Astrocyte (in vitro differentiated cells and primary cell): ENCODE measurements at regions not wholly inside any gene's neighbourhood (a gene's known extent, or its start where the extent isn't known, plus 50 kb on each side); places are given as distances from the start of the nearest gene placed in this dataset.

Source experiments
- DNase-seq: peaks from one replicate; pipeline ENCODE4 v3.0.0-alpha.2; 2010; ENCODE audit warnings: low read depth
- FAIRE-seq: peaks from 2 replicates; lab custom pipeline; 2011; peaks lifted over from hg19 to GRCh38; lab: Jason Lieb, UNC
- H2AFZ ChIP-seq: 2 replicates; pipeline ENCODE4 v1.6.0; 2012; ENCODE audit warnings: low read depth, low read length, inconsistent platforms
- H3K27ac ChIP-seq: 2 replicates; pipeline ENCODE4 v1.5.1; 2011; ENCODE audit warnings: low read depth, low read length, inconsistent platforms
- H3K27me3 ChIP-seq: 2 replicates; pipeline ENCODE4 v1.6.0; 2011; ENCODE audit warnings: low read length, inconsistent platforms; ENCODE audit not compliant: insufficient read depth
- H3K36me3 ChIP-seq: 2 replicates; pipeline ENCODE4 v1.5.1; 2011; ENCODE audit warnings: low read length, inconsistent platforms; ENCODE audit not compliant: insufficient read depth
- H3K4me1 ChIP-seq: 2 replicates; pipeline ENCODE4 v1.5.1; 2011; ENCODE audit warnings: low read length, inconsistent platforms; ENCODE audit not compliant: insufficient read depth
- H3K4me2 ChIP-seq: 2 replicates; pipeline ENCODE4 v1.6.0; 2012; ENCODE audit warnings: low read length, inconsistent platforms
- H3K4me3 ChIP-seq: 2 replicates; pipeline ENCODE4 v1.5.1; 2011; ENCODE audit warnings: low read depth, mild to moderate bottlenecking, low read length, inconsistent platforms; ENCODE audit not compliant: insufficient read depth
- H3K79me2 ChIP-seq: 2 replicates; pipeline ENCODE4 v1.6.0; 2012; ENCODE audit warnings: mild to moderate bottlenecking, low read length, inconsistent platforms; ENCODE audit not compliant: insufficient read depth
- H3K9ac ChIP-seq: 2 replicates; pipeline ENCODE4 v1.6.0; 2012; ENCODE audit warnings: mild to moderate bottlenecking, low read length, inconsistent platforms
- H3K9me3 ChIP-seq: 2 replicates; pipeline ENCODE4 v1.5.1; 2012; ENCODE audit warnings: low read depth, mild to moderate bottlenecking, low read length, inconsistent platforms; ENCODE audit not compliant: insufficient read depth
- H4K20me1 ChIP-seq: 2 replicates; pipeline ENCODE4 v1.6.0; 2012; ENCODE audit warnings: low read length, inconsistent platforms; ENCODE audit not compliant: insufficient read depth
- H3K27ac Mint-ChIP-seq: one replicate; pipeline ENCODE4 v1.8.0; 2021; ENCODE audit warnings: mild to moderate bottlenecking, mixed read lengths; ENCODE audit not compliant: unreplicated experiment
- H3K27me3 Mint-ChIP-seq: one replicate; pipeline ENCODE4 v1.8.0; 2021; ENCODE audit warnings: low read depth, mixed read lengths; ENCODE audit not compliant: unreplicated experiment
- H3K36me3 Mint-ChIP-seq: one replicate; pipeline ENCODE4 v1.8.0; 2021; ENCODE audit warnings: low read depth, mixed read lengths; ENCODE audit not compliant: unreplicated experiment
- H3K4me1 Mint-ChIP-seq: one replicate; pipeline ENCODE4 v1.8.0; 2021; ENCODE audit warnings: low read depth, mixed read lengths; ENCODE audit not compliant: unreplicated experiment
- H3K4me3 Mint-ChIP-seq: one replicate; pipeline ENCODE4 v1.8.0; 2021; ENCODE audit warnings: mild to moderate bottlenecking, moderate library complexity, mixed read lengths; ENCODE audit not compliant: unreplicated experiment
- H3K9me3 Mint-ChIP-seq: one replicate; pipeline ENCODE4 v1.8.0; 2021; ENCODE audit warnings: mild to moderate bottlenecking, mixed read lengths; ENCODE audit not compliant: unreplicated experiment
- CTCF ChIP-seq: IDR thresholded peaks from 2 replicates; pipeline ENCODE4 v1.5.1; 2011; ENCODE audit warnings: low read depth, mild to moderate bottlenecking, inconsistent platforms, low read length, moderate library complexity; ENCODE audit not compliant: insufficient read depth
- EZH2 ChIP-seq: IDR thresholded peaks from 2 replicates; pipeline ENCODE4 v1.6.1; 2012; ENCODE audit warnings: mild to moderate bottlenecking, low read length, inconsistent platforms; ENCODE audit not compliant: insufficient read depth

GRCh38 chr10:109159351-109159750 is 764.0 kb downstream of the XPNPEP1 start:
- Mint-ChIP-seq H3K4me3 (no peak overlapping the region), H3K27ac (no peak overlapping the region), H3K9me3 (peaks cover 3% of the 10 kb centered on the region), H3K4me1 (no peaks in the 10 kb centered on the region), H3K36me3 (peaks cover 2% of the 10 kb centered on the region), H3K27me3 (no peaks in the 10 kb centered on the region)
- no peak overlapping the region for H2AFZ ChIP-seq
- H3K4me1 ChIP-seq = no peaks in the 10 kb centered on the region
- DNase-seq = no peak
- TF ChIP-seq CTCF (no peak), EZH2 (no peak)
- no peaks in the 10 kb centered on the region for H4K20me1 ChIP-seq
- no peak overlapping the region for H3K4me2 ChIP-seq
- no peaks in the 10 kb centered on the region for H3K27me3 ChIP-seq
- no peak for FAIRE-seq
- H3K79me2 ChIP-seq = no peaks in the 10 kb centered on the region
- no peak overlapping the region for H3K9ac ChIP-seq
- H3K36me3 ChIP-seq = no peaks in the 10 kb centered on the region
- no peaks in the 10 kb centered on the region for H3K9me3 ChIP-seq
- H3K27ac ChIP-seq = no peak overlapping the region
- H3K4me3 ChIP-seq = no peak overlapping the region

GRCh38 chr10:109156396-109156795 is 766.9 kb downstream of the XPNPEP1 start:
- H3K27ac ChIP-seq = no peak overlapping the region
- no peak overlapping the region for H3K4me2 ChIP-seq
- no peak overlapping the region for H3K9ac ChIP-seq
- no peaks in the 10 kb centered on the region for H3K27me3 ChIP-seq
- no peak overlapping the region for H3K27ac Mint-ChIP-seq
- no peaks in the 10 kb centered on the region for H3K4me1 Mint-ChIP-seq
- H2AFZ ChIP-seq = no peak overlapping the region
- no peaks in the 10 kb centered on the region for H3K79me2 ChIP-seq
- H3K4me3 ChIP-seq = no peak overlapping the region
- DNase-seq (no peak), FAIRE-seq (no peak)
- no peaks in the 10 kb centered on the region for H3K36me3 Mint-ChIP-seq
- H3K27me3 Mint-ChIP-seq = no peaks in the 10 kb centered on the region
- H3K4me3 Mint-ChIP-seq = no peak overlapping the region
- no peaks in the 10 kb centered on the region for H3K4me1 ChIP-seq
- no peak for TF ChIP-seq CTCF
- TF ChIP-seq EZH2 = no peak
- H3K9me3 ChIP-seq = no peaks in the 10 kb centered on the region
- peaks cover 3% of the 10 kb centered on the region for H3K9me3 Mint-ChIP-seq
- H3K36me3 ChIP-seq = no peaks in the 10 kb centered on the region
- no peaks in the 10 kb centered on the region for H4K20me1 ChIP-seq

GRCh38 chr10:109149666-109150350 is 773.5 kb downstream of the XPNPEP1 start:
- no peak overlapping the region for H2AFZ ChIP-seq

More at GRCh38 chr10:109149666-109150350, 773.5 kb downstream of the XPNPEP1 start:
- no peaks in the 10 kb centered on the region for H3K27me3 Mint-ChIP-seq
- no peaks in the 10 kb centered on the region for H3K4me1 Mint-ChIP-seq
- TF ChIP-seq EZH2 (no peak), CTCF (no peak)
- Histone ChIP-seq H3K79me2 (no peaks in the 10 kb centered on the region), H3K4me1 (no peaks in the 10 kb centered on the region), H3K36me3 (no peaks in the 10 kb centered on the region), H3K4me3 (no peak overlapping the region), H3K4me2 (no peak overlapping the region), H4K20me1 (no peaks in the 10 kb centered on the region), H3K9me3 (no peaks in the 10 kb centered on the region), H3K27me3 (no peaks in the 10 kb centered on the region), H3K27ac (no peak overlapping the region), H3K9ac (no peak overlapping the region)
- H3K9me3 Mint-ChIP-seq = peaks cover 3% of the 10 kb centered on the region
- no peak overlapping the region for H3K27ac Mint-ChIP-seq
- no peak for FAIRE-seq
- H3K4me3 Mint-ChIP-seq = no peak overlapping the region
- DNase-seq = no peak
- no peaks in the 10 kb centered on the region for H3K36me3 Mint-ChIP-seq
